ENCODE measurements at regions not wholly inside any gene's neighbourhood (a gene's known extent, or its start where the extent isn't known, plus 50 kb on each side); places are given as distances from the start of the nearest gene placed in this dataset.

DNA sequence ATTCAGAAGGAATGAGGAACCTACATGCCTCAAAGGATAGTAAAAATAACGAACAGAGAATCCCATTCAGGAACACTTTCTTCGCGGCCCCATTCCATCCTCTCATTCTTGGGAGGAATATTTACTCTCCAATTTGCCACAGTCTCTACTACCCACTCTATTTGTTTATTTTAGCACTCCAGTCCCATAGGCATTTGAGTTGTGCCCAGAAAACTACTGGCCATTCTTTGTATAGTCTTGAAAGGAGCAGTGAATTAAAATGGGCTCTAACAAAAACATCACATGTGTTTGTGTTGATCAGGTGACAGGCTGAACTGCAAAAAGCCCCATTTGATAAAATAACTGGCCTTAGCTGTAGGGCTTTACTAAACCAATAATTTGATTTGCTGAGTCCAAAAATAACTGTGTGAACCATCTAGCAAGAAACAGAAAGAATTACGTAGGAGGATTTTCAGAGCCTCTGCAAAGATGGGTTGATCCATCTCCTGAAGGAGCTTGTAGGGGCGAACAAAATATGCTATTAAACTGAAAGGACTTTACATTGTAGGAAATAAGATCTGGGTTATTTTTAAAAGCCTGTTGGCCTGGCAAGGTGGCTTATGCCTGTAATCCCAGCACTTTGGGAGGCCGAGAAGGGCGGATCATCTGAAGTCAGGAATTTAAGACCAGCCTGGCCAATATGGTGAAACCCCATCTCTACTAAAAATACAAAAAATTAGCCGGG, 142.3 kb upstream of the CPNE8 start:
- no peaks in the 10 kb centered on the region for H3K4me1 ChIP-seq (ENCODE audit: insufficient read depth, insufficient read length)
- H3K9me3 ChIP-seq (ENCODE audit: insufficient read depth, low read length), result no peaks in the 10 kb centered on the region
- no peak overlapping the region for H3K4me3 ChIP-seq (ENCODE audit: insufficient read length, low read depth)
- H3K27me3 ChIP-seq (ENCODE audit: insufficient read depth, insufficient read length), result no peaks in the 10 kb centered on the region
- H3K36me3 ChIP-seq (ENCODE audit: insufficient read depth, insufficient read length, low read length), result no peaks in the 10 kb centered on the region
- no peak overlapping the region for H3K9ac ChIP-seq (ENCODE audit: insufficient read length, low read depth)
- no peak for DNase-seq (ENCODE audit: low read depth, low spot score)
- TF ChIP-seq SUZ12 (IDR thresholded peaks at IDR 0.05; ENCODE audit: extremely low read depth, insufficient read depth, insufficient read length) (no peak), YY1 (IDR thresholded peaks at IDR 0.05; ENCODE audit: insufficient read depth, insufficient read length) (no peak), ZNF274 (IDR thresholded peaks at IDR 0.05; ENCODE audit: low read depth, low read length) (no peak)

DNA sequence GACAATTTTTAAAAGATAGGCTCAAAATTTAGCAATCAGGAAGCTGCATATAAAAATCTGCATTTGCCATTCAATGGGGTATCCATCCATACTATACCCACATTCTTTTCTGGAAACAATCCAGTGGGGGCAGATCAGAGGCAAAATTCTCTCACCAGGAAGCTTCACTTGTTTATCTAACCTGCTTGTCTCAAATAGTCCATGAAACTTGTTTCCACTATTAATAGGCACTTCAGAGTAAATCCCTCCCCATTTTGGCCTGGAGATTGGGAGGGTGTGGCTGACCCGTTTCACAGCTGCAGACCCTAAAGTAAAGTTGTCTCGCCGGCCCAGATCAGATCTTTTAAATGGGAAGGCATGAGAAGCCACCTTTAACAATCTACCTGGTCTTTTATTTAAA, 139.4 kb upstream of the CPNE8 start:
- Histone ChIP-seq H3K4me1 (ENCODE audit: insufficient read depth, insufficient read length) (no peaks in the 10 kb centered on the region), H3K9me3 (ENCODE audit: insufficient read depth, low read length) (no peaks in the 10 kb centered on the region), H3K36me3 (ENCODE audit: insufficient read depth, insufficient read length, low read length) (no peaks in the 10 kb centered on the region), H3K27me3 (ENCODE audit: insufficient read depth, insufficient read length) (no peaks in the 10 kb centered on the region), H3K4me3 (ENCODE audit: insufficient read length, low read depth) (no peak overlapping the region), H3K9ac (ENCODE audit: insufficient read length, low read depth) (no peak overlapping the region)
- no peak for TF ChIP-seq SUZ12 (IDR thresholded peaks at IDR 0.05; ENCODE audit: extremely low read depth, insufficient read depth, insufficient read length)
- no peak for TF ChIP-seq YY1 (IDR thresholded peaks at IDR 0.05; ENCODE audit: insufficient read depth, insufficient read length)
- TF ChIP-seq ZNF274 (IDR thresholded peaks at IDR 0.05; ENCODE audit: low read depth, low read length), result no peak
- DNase-seq (ENCODE audit: low read depth, low spot score), result no peak

DNA sequence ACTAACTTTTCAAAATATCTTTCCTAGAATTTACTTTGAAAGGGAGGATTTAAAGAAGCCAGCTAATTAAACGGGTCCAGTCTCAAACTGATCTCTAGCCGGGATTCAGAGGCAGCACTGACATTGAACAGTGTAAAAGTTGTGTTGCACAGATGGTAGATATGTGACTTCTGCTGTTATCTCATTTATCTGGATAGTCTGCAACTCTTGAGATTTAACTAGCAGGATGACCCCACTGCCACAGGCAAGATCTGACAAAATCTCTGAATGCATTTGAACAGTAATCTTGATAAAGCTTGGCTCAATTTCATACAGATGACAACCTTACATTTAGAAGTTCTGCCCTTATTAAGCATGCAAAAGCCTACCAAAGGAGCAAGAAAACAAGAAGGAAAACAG, 138.0 kb upstream of the CPNE8 start:
- Histone ChIP-seq H3K27me3 (ENCODE audit: insufficient read depth, insufficient read length) (no peaks in the 10 kb centered on the region), H3K9ac (ENCODE audit: insufficient read length, low read depth) (no peak overlapping the region), H3K4me3 (ENCODE audit: insufficient read length, low read depth) (no peak overlapping the region), H3K4me1 (ENCODE audit: insufficient read depth, insufficient read length) (no peaks in the 10 kb centered on the region), H3K36me3 (ENCODE audit: insufficient read depth, insufficient read length, low read length) (no peaks in the 10 kb centered on the region), H3K9me3 (ENCODE audit: insufficient read depth, low read length) (no peaks in the 10 kb centered on the region)
- TF ChIP-seq ZNF274 (IDR thresholded peaks at IDR 0.05; ENCODE audit: low read depth, low read length), result no peak
- TF ChIP-seq SUZ12 (IDR thresholded peaks at IDR 0.05; ENCODE audit: extremely low read depth, insufficient read depth, insufficient read length), result no peak
- no peak for TF ChIP-seq YY1 (IDR thresholded peaks at IDR 0.05; ENCODE audit: insufficient read depth, insufficient read length)
- DNase-seq (ENCODE audit: low read depth, low spot score), result no peak

DNA sequence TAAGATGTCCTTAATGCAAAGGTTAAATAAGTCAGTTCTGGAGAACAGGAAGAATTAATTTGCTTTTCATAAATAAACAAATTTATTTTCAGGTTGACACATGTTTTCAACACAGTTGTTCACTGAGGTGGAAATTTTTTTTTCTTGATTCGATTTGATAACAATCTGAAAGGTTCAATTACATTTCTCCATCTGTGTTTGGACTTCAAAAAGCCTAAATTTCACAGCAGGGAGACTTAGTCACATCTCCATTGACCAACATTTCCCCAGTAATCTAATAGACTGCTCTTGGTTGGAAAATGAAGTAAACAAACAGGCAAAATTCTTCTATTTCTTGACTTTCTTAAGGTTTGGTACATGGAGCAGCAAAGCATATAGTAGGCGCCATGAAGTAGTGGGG, 134.9 kb upstream of the CPNE8 start:
- no peaks in the 10 kb centered on the region for H3K4me1 ChIP-seq (ENCODE audit: insufficient read depth, insufficient read length)
- no peak for DNase-seq (ENCODE audit: low read depth, low spot score)
- no peaks in the 10 kb centered on the region for H3K27me3 ChIP-seq (ENCODE audit: insufficient read depth, insufficient read length)
- no peak overlapping the region for H3K4me3 ChIP-seq (ENCODE audit: insufficient read length, low read depth)
- H3K9ac ChIP-seq (ENCODE audit: insufficient read length, low read depth), result no peak overlapping the region
- TF ChIP-seq SUZ12 (IDR thresholded peaks at IDR 0.05; ENCODE audit: extremely low read depth, insufficient read depth, insufficient read length) (no peak), ZNF274 (IDR thresholded peaks at IDR 0.05; ENCODE audit: low read depth, low read length) (no peak), YY1 (IDR thresholded peaks at IDR 0.05; ENCODE audit: insufficient read depth, insufficient read length) (no peak)
- H3K9me3 ChIP-seq (ENCODE audit: insufficient read depth, low read length), result no peaks in the 10 kb centered on the region
- no peaks in the 10 kb centered on the region for H3K36me3 ChIP-seq (ENCODE audit: insufficient read depth, insufficient read length, low read length)

DNA sequence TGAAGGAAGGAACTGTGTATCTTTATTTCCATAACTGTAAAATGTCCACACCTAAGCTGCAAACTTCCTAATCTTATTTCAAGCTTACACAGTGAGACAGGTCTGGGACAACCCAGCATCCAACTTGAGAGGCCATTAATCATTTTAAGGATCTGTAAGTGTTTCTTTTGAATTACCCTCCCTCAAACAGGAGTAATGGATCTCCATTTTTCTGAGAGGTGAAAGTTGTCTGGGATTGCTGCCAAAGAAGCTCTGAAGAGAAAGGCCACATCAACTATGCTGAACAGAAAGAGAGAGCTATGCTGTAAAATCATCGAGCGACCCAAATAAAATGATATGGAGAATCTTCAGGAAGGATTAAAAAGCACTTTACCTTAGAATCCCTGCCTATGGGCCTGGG, 131.7 kb upstream of the CPNE8 start:
- no peaks in the 10 kb centered on the region for H3K4me1 ChIP-seq (ENCODE audit: insufficient read depth, insufficient read length)
- no peak overlapping the region for H3K9ac ChIP-seq (ENCODE audit: insufficient read length, low read depth)
- H3K36me3 ChIP-seq (ENCODE audit: insufficient read depth, insufficient read length, low read length), result no peaks in the 10 kb centered on the region
- no peak for TF ChIP-seq SUZ12 (IDR thresholded peaks at IDR 0.05; ENCODE audit: extremely low read depth, insufficient read depth, insufficient read length)
- no peak for TF ChIP-seq ZNF274 (IDR thresholded peaks at IDR 0.05; ENCODE audit: low read depth, low read length)
- TF ChIP-seq YY1 (IDR thresholded peaks at IDR 0.05; ENCODE audit: insufficient read depth, insufficient read length), result no peak
- no peak overlapping the region for H3K4me3 ChIP-seq (ENCODE audit: insufficient read length, low read depth)
- DNase-seq (ENCODE audit: low read depth, low spot score), result no peak
- H3K27me3 ChIP-seq (ENCODE audit: insufficient read depth, insufficient read length), result no peaks in the 10 kb centered on the region
- no peaks in the 10 kb centered on the region for H3K9me3 ChIP-seq (ENCODE audit: insufficient read depth, low read length)

DNA sequence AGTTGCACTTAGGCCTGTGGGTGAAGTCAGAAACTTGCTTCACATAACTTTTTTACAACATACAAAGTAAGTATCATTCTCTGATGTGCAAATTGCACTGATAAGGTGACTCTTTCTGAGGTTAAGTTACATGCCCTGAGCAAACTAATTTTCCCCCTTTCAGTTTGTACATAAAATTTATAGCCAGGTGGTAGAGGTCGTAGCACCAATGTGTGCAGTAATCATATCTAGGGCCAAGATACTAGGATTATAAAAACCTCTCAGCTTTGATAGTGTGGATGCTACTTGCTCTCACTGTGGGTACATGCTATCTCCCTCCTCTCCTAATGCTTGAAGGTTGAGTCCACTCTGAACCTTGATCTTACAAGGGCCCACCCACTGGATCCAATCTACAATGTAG, 130.7 kb upstream of the CPNE8 start:
- no peaks in the 10 kb centered on the region for H3K36me3 ChIP-seq (ENCODE audit: insufficient read depth, insufficient read length, low read length)
- H3K4me1 ChIP-seq (ENCODE audit: insufficient read depth, insufficient read length), result no peaks in the 10 kb centered on the region
- TF ChIP-seq YY1 (IDR thresholded peaks at IDR 0.05; ENCODE audit: insufficient read depth, insufficient read length) (no peak), ZNF274 (IDR thresholded peaks at IDR 0.05; ENCODE audit: low read depth, low read length) (no peak), SUZ12 (IDR thresholded peaks at IDR 0.05; ENCODE audit: extremely low read depth, insufficient read depth, insufficient read length) (no peak)
- no peak overlapping the region for H3K9ac ChIP-seq (ENCODE audit: insufficient read length, low read depth)
- H3K4me3 ChIP-seq (ENCODE audit: insufficient read length, low read depth), result no peak overlapping the region
- no peak for DNase-seq (ENCODE audit: low read depth, low spot score)
- H3K9me3 ChIP-seq (ENCODE audit: insufficient read depth, low read length), result no peaks in the 10 kb centered on the region
- H3K27me3 ChIP-seq (ENCODE audit: insufficient read depth, insufficient read length), result no peaks in the 10 kb centered on the region

DNA sequence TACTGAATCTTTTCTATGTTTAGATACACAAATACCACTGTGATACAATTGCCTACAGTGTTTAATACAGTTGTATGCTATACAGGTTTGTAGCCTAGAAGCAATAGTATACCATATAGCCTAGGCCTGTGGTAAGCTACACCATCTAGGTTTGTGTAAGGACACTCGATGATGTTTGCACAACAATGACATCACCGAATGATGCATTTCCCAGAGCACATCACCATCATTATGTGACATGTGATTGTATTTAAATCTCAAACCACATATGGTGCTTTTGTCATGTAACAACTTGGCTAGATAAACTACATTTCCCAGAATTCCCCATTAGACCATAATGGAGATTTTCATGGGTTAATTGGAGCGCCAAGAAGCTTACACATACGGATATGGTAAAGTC, 128.4 kb upstream of the CPNE8 start:
- Histone ChIP-seq H3K4me1 (ENCODE audit: insufficient read depth, insufficient read length) (no peaks in the 10 kb centered on the region), H3K4me3 (ENCODE audit: insufficient read length, low read depth) (no peak overlapping the region), H3K9me3 (ENCODE audit: insufficient read depth, low read length) (no peaks in the 10 kb centered on the region), H3K36me3 (ENCODE audit: insufficient read depth, insufficient read length, low read length) (no peaks in the 10 kb centered on the region), H3K9ac (ENCODE audit: insufficient read length, low read depth) (no peak overlapping the region), H3K27me3 (ENCODE audit: insufficient read depth, insufficient read length) (no peaks in the 10 kb centered on the region)
- no peak for TF ChIP-seq YY1 (IDR thresholded peaks at IDR 0.05; ENCODE audit: insufficient read depth, insufficient read length)
- no peak for TF ChIP-seq SUZ12 (IDR thresholded peaks at IDR 0.05; ENCODE audit: extremely low read depth, insufficient read depth, insufficient read length)
- no peak for TF ChIP-seq ZNF274 (IDR thresholded peaks at IDR 0.05; ENCODE audit: low read depth, low read length)
- DNase-seq (ENCODE audit: low read depth, low spot score), result no peak
